ENCODE measurements at regions not wholly inside any gene's neighbourhood (a gene's known extent, or its start where the extent isn't known, plus 50 kb on each side); places are given as distances from the start of the nearest gene placed in this dataset.
A peak's percentile ranks its signal among the peaks of the same experiment; 100 is the strongest.

DNA sequence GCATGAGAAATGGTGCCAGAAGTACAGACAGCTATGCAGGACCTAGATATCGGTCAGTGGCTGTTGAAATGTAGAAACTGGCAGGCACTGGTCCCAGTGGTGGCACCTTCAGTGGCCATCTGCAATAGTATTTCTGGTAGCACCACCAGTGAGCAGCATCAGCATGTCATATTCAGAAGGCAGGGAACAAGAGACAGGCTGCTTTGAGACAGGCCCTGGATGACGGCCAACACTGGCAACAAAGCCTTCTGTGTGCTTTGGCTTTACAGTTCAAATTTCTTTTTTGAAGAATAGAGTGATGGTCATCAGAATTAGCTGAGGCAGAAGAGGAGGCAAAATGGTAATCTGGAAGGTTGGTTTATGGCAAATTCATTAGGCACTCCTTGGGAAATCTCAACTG is 273.4 kb upstream of the SLC16A7 start:
- Histone ChIP-seq H3K79me1 (ENCODE audit: insufficient read depth, low read depth, low read length, poor library complexity, severe bottlenecking) (no peaks in the 10 kb centered on the region), H3K23me2 (ENCODE audit: insufficient read length, low read depth, low read length, poor library complexity, severe bottlenecking) (no peaks in the 10 kb centered on the region), H2BK12ac (ENCODE audit: insufficient read length, low read depth, low read length) (no peak overlapping the region), H4K20me1 (ENCODE audit: control insufficient read depth, insufficient read depth, insufficient read length) (no peaks in the 10 kb centered on the region), H3K9ac (ENCODE audit: extremely low read depth, insufficient read length, low read length) (no peak overlapping the region), H3K27me3 (ENCODE audit: insufficient read depth, low read length) (no peaks in the 10 kb centered on the region), H3K27ac (ENCODE audit: insufficient read length, low read depth, low read length) (peak overlapping the region; percentile 24), H4K5ac (ENCODE audit: insufficient read length, low read depth, low read length) (no peak overlapping the region), H3K4me2 (ENCODE audit: insufficient read depth, insufficient read length, low read length) (peak overlapping the region; percentile 33), H2BK15ac (ENCODE audit: low read depth, low read length) (no peak overlapping the region), H3K4ac (ENCODE audit: low read depth, low read length) (no peak overlapping the region), H2AK5ac (ENCODE audit: insufficient read length, low read length) (no peak overlapping the region), H3K14ac (ENCODE audit: insufficient read depth, low read length) (no peak overlapping the region), H2BK120ac (ENCODE audit: low read depth, low read length, poor library complexity, severe bottlenecking) (no peak overlapping the region), H3K79me2 (ENCODE audit: insufficient read depth, low read length) (no peaks in the 10 kb centered on the region; the same call in 1 of the 2 replicates), H3K4me1 (ENCODE audit: insufficient read depth, low read length) (no peaks in the 10 kb centered on the region; the same call in 1 of the 2 replicates), H3T11ph (ENCODE audit: low read length) (no peak overlapping the region), H3K23ac (ENCODE audit: insufficient read length, low read depth, low read length) (no peak overlapping the region), H2BK20ac (ENCODE audit: low read depth, low read length, poor library complexity, severe bottlenecking) (no peak overlapping the region), H4K8ac (replicated peaks; ENCODE audit: insufficient read length, low read depth, low read length) (no peak overlapping the region), H4K91ac (ENCODE audit: insufficient read length, low read depth, low read length) (no peak overlapping the region), H3K18ac (ENCODE audit: insufficient read length, low read depth, low read length) (no peak overlapping the region), H3K56ac (ENCODE audit: insufficient read length, low read depth, low read length) (no peak overlapping the region), H2BK5ac (ENCODE audit: insufficient read length, low read length) (no peak overlapping the region), H3K9me3 (ENCODE audit: control insufficient read depth, low read depth, low read length) (no peaks in the 10 kb centered on the region), H2AFZ (ENCODE audit: low read length) (no peak overlapping the region)
- H3K4me1 Mint-ChIP-seq, result peaks cover 15 to 23% of the 10 kb centered on the region in 2 experiments
- DNase-seq, result peak; percentile 57
- peaks cover 0 to 2% of the 10 kb centered on the region in 2 experiments; a peak in 2 of 5 replicates for H3K9me3 Mint-ChIP-seq
- WGBS (ENCODE audit: extremely low coverage, insufficient read length, low lambda C conversion rate), result no CpG with 5 or more reads among the region's 2 CpGs
- H3K27me3 Mint-ChIP-seq (ENCODE audit: low read depth), result no peaks in the 10 kb centered on the region; the same call in 1 of the 2 replicates
- peak overlapping the region in 1 of 2 experiments; percentile 19; a peak in 2 of 5 replicates for H3K4me3 Mint-ChIP-seq
- H3K27ac Mint-ChIP-seq, result no peak overlapping the region; a peak in 1 of 7 replicates
- H3K36me3 Mint-ChIP-seq (ENCODE audit: insufficient read depth in 1 of 3, low read depth in 3 of 3), result peaks cover 9 to 27% (median 22%) of the 10 kb centered on the region in 3 experiments
- TF ChIP-seq, protein P1, sequence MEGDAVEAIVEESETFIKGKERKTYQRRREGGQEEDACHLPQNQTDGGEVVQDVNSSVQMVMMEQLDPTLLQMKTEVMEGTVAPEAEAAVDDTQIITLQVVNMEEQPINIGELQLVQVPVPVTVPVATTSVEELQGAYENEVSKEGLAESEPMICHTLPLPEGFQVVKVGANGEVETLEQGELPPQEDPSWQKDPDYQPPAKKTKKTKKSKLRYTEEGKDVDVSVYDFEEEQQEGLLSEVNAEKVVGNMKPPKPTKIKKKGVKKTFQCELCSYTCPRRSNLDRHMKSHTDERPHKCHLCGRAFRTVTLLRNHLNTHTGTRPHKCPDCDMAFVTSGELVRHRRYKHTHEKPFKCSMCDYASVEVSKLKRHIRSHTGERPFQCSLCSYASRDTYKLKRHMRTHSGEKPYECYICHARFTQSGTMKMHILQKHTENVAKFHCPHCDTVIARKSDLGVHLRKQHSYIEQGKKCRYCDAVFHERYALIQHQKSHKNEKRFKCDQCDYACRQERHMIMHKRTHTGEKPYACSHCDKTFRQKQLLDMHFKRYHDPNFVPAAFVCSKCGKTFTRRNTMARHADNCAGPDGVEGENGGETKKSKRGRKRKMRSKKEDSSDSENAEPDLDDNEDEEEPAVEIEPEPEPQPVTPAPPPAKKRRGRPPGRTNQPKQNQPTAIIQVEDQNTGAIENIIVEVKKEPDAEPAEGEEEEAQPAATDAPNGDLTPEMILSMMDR (conservative IDR thresholded peaks at IDR 0.05), result no peak
